ENCODE measurements at regions not wholly inside any gene's neighbourhood (a gene's known extent, or its start where the extent isn't known, plus 50 kb on each side); places are given as distances from the start of the nearest gene placed in this dataset.

DNA sequence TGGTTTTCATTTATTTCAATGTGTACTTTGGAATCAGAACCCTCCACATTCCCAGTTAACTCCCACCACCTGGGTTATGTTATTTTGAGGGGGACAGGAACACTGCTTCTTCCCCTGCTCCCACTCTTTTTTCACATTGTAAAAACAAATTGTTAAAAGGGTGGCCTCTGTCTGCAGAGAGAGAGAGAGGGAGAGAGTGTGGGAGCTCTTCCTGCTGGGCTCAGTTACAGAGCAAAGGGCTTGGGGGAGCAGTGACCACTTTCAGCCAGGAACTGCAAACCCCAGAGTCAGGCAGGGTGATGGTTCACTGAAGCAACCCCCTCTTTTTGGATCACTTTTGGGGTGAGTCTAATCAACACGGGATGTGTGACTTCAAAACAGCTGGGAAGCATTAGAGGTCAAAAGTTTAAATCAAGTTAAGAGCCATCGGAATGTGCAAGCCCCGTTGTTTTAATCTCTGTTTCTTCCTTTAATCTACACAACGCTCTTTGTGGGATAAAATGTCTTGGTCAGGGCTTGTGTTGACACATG lies 577.0 kb upstream of the CDH11 start:
- no peak for TF ChIP-seq POLR2AphosphoS5 (IDR thresholded peaks at IDR 0.05; ENCODE audit: borderline replicate concordance, low read depth, low read length)
- TF ChIP-seq EZH2 (IDR thresholded peaks at IDR 0.05) = no peak
